GM12878 (cell line): ENCODE measurements at regions not wholly inside any gene's neighbourhood (a gene's known extent, or its start where the extent isn't known, plus 50 kb on each side); places are given as distances from the start of the nearest gene placed in this dataset.

Experiments used
- ATAC-seq: fragments of 200-7000 bp; cut with Tn5 transposase; 3 replicates; pipeline ENCODE4 v1.9.1; 2020; ENCODE audit warnings: mild to moderate bottlenecking, moderate library complexity
- BruUV-seq: library from RNA; stranded (reverse); fragments of 400-500 nt; replicated peaks from 2 replicates; lab custom pipeline; 2021; lab: Mats Ljungman, UMichigan
- CTCF ChIA-PET: fragments of 300-600 bp; sonication (Branson Sonifier 250); formaldehyde crosslinking; extraction: SDS; loops from one replicate; lab custom pipeline; 2021; ENCODE audit warnings: inconsistent platforms; lab: Yijun Ruan, JAX
- POLR2A ChIA-PET: fragments of 350-600 bp; formaldehyde crosslinking; extraction: SDS; loops from one replicate; lab custom pipeline; 2021; ENCODE audit warnings: inconsistent platforms; lab: Charles Lee
- RAD21 ChIA-PET: fragments of 300-600 bp; sonication (Branson Sonifier 250); formaldehyde crosslinking; loops from one replicate; lab custom pipeline; 2023; ENCODE audit warnings: antibody characterized with exemption; ENCODE audit not compliant: unreplicated experiment; lab: Charles Lee
- SMC1A ChIA-PET: fragments of 300-600 bp; sonication (Branson Sonifier 250); formaldehyde crosslinking; loops from one replicate; lab custom pipeline; 2023; ENCODE audit not compliant: unreplicated experiment, uncharacterized antibody; lab: Charles Lee
- DNase-seq: peaks from one replicate; pipeline ENCODE4 v3.0.0-alpha.2; 2011; ENCODE audit warnings: low read depth, low spot score
- FAIRE-seq: peaks from 3 replicates; lab custom pipeline; 2011; peaks lifted over from hg19 to GRCh38; lab: Jason Lieb, UNC
- H2AFZ ChIP-seq: 2 replicates; pipeline ENCODE4 v1.6.0; 2011; ENCODE audit warnings: low read depth, low read length, control low read depth; ENCODE audit not compliant: control insufficient read depth
- H3K27ac ChIP-seq: 2 replicates; pipeline ENCODE4 v1.5.1; 2011; ENCODE audit warnings: control low read depth; ENCODE audit not compliant: control insufficient read depth, insufficient read depth
- H3K27me3 ChIP-seq, 2 experiments: replicated peaks in 1 of 2; 2 replicates each; pipeline versions ENCODE4 v1.6.0 to v1.6.1; 2011; ENCODE audit warnings: low read length in 1 of 2; ENCODE audit not compliant: control insufficient read depth in 2 of 2, insufficient read depth in 2 of 2
- H3K36me3 ChIP-seq, 2 experiments: 2 replicates each; pipeline ENCODE4 v1.5.1; 2011; ENCODE audit warnings: low read length in 1 of 2; ENCODE audit not compliant: control insufficient read depth in 2 of 2, insufficient read depth in 2 of 2
- H3K4me1 ChIP-seq: 2 replicates; pipeline ENCODE4 v1.6.1; 2011; ENCODE audit warnings: mild to moderate bottlenecking, low read length, moderate library complexity, mixed read lengths; ENCODE audit not compliant: control insufficient read depth, insufficient read depth
- H3K4me2 ChIP-seq: 2 replicates; pipeline ENCODE4 v1.6.0; 2011; ENCODE audit warnings: control low read depth; ENCODE audit not compliant: control insufficient read depth, insufficient read depth
- H3K4me3 ChIP-seq: fragments of 200-600 bp; sonication (generic); 2 replicates; pipeline ENCODE4 v1.5.1; 2016
- H3K79me2 ChIP-seq: 2 replicates; pipeline ENCODE4 v1.6.0; 2011; ENCODE audit warnings: low read length; ENCODE audit not compliant: control insufficient read depth, insufficient read depth
- H3K9ac ChIP-seq: 2 replicates; pipeline ENCODE4 v1.8.0; 2011; ENCODE audit warnings: low read length, control low read depth, mixed read lengths; ENCODE audit not compliant: control insufficient read depth, insufficient read depth
- H3K9me3 ChIP-seq: replicated peaks from 3 replicates; pipeline ENCODE4 v1.5.1; 2011; ENCODE audit warnings: mild to moderate bottlenecking, low read length; ENCODE audit not compliant: control insufficient read depth, insufficient read depth
- H4K20me1 ChIP-seq: 2 replicates; pipeline ENCODE4 v1.6.0; 2011; ENCODE audit not compliant: control insufficient read depth, insufficient read depth
- ASH2L ChIP-seq: fragments of 300-600, 200-600 bp; sonication (generic); IDR thresholded peaks from 2 replicates; pipeline ENCODE4 v1.6.1; 2017; ENCODE audit warnings: low read depth, mild to moderate bottlenecking, borderline replicate concordance
- IRF4 ChIP-seq: IDR thresholded peaks from 2 replicates; pipeline ENCODE4 v1.6.1; 2011; ENCODE audit warnings: low read depth, low read length
- POU2F2 ChIP-seq: IDR thresholded peaks from 3 replicates; pipeline ENCODE4 v1.6.1; 2011; ENCODE audit warnings: low read depth, mild to moderate bottlenecking, low read length, borderline replicate concordance
- WGBS: methylation state at CpG from one replicate; pipeline ENCODE4 v1.1.6; 2016; ENCODE audit warnings: low lambda C conversion rate; ENCODE audit not compliant: insufficient replicate concordance, insufficient coverage; ENCODE audit errors: missing lambda C conversion rate; 5-methylcytosine and 5-hydroxymethylcytosine counted together
- in situ Hi-C: fragments of 300-500 bp; cut with MboI; formaldehyde crosslinking; loops from 9 replicates; pipeline ENCODE4 v1.14.3; 2018; ENCODE audit warnings: mixed read lengths
- intact Hi-C: fragments of 100-400 bp; cut with micrococcal nuclease; formaldehyde crosslinking; loops from one replicate; pipeline ENCODE4 v1.14.2; 2022; ENCODE audit not compliant: unreplicated experiment
- TF ChIP-seq, protein P1 (sequence below): fragments of 450-650 bp; conservative IDR thresholded peaks from 2 replicates; pipeline ENCODE4 v1.6.1; 2017; ENCODE audit warnings: mild to moderate bottlenecking, moderate library complexity
- TF ChIP-seq, protein P2 (sequence below): fragments of 450-650 bp; IDR thresholded peaks from 2 replicates; pipeline ENCODE4 v1.6.1; 2017; ENCODE audit warnings: mild to moderate bottlenecking, moderate library complexity

DNA sequence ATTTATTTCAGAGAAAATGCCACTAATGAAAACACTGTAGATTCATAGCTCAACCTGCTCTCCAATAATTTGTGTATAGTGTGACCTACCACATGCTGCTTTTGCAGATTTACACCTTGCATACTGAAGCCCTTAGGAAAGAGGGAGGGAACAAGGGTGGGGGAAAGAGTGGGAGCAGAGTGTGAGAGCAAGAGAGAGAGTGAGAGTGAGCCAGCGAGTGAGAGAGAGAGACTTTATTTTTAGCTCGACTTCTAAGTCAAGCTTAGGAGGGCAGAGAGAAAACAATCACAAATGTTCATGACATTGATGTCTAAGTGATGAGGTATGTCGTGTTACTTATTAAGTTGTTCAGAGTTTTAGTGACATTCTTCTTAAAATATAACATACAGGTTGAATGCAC lies 112.5 kb upstream of the HAND2 start:
- TF ChIP-seq, protein P1, sequence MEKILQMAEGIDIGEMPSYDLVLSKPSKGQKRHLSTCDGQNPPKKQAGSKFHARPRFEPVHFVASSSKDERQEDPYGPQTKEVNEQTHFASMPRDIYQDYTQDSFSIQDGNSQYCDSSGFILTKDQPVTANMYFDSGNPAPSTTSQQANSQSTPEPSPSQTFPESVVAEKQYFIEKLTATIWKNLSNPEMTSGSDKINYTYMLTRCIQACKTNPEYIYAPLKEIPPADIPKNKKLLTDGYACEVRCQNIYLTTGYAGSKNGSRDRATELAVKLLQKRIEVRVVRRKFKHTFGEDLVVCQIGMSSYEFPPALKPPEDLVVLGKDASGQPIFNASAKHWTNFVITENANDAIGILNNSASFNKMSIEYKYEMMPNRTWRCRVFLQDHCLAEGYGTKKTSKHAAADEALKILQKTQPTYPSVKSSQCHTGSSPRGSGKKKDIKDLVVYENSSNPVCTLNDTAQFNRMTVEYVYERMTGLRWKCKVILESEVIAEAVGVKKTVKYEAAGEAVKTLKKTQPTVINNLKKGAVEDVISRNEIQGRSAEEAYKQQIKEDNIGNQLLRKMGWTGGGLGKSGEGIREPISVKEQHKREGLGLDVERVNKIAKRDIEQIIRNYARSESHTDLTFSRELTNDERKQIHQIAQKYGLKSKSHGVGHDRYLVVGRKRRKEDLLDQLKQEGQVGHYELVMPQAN = no peak
- no peak for TF ChIP-seq ASH2L
- no peak for TF ChIP-seq POU2F2
- TF ChIP-seq, protein P2, sequence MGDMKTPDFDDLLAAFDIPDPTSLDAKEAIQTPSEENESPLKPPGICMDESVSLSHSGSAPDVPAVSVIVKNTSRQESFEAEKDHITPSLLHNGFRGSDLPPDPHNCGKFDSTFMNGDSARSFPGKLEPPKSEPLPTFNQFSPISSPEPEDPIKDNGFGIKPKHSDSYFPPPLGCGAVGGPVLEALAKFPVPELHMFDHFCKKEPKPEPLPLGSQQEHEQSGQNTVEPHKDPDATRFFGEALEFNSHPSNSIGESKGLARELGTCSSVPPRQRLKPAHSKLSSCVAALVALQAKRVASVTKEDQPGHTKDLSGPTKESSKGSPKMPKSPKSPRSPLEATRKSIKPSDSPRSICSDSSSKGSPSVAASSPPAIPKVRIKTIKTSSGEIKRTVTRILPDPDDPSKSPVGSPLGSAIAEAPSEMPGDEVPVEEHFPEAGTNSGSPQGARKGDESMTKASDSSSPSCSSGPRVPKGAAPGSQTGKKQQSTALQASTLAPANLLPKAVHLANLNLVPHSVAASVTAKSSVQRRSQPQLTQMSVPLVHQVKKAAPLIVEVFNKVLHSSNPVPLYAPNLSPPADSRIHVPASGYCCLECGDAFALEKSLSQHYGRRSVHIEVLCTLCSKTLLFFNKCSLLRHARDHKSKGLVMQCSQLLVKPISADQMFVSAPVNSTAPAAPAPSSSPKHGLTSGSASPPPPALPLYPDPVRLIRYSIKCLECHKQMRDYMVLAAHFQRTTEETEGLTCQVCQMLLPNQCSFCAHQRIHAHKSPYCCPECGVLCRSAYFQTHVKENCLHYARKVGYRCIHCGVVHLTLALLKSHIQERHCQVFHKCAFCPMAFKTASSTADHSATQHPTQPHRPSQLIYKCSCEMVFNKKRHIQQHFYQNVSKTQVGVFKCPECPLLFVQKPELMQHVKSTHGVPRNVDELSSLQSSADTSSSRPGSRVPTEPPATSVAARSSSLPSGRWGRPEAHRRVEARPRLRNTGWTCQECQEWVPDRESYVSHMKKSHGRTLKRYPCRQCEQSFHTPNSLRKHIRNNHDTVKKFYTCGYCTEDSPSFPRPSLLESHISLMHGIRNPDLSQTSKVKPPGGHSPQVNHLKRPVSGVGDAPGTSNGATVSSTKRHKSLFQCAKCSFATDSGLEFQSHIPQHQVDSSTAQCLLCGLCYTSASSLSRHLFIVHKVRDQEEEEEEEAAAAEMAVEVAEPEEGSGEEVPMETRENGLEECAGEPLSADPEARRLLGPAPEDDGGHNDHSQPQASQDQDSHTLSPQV = no peak
- no peak for TF ChIP-seq IRF4
- no peak for FAIRE-seq
- ChIA-PET SMC1A (interaction anchor here (0.7 kb wide), 1 partner anchor 22 kb away, joined by 4 read pairs; no protein-coding TSS in a partner anchor), CTCF (no interaction called here), RAD21 (no interaction called here), POLR2A (no interaction called here)
- H3K27ac ChIP-seq = no peak overlapping the region
- H3K9ac ChIP-seq = no peak overlapping the region
- no peaks in the 10 kb centered on the region for H3K27me3 ChIP-seq
- no peak overlapping the region for H2AFZ ChIP-seq
- H3K4me3 ChIP-seq = no peak overlapping the region
- no peaks in the 10 kb centered on the region for H3K4me1 ChIP-seq
- WGBS = 0% methylated on average over 3 of the region's 3 CpGs
- intact Hi-C loops = no loop called here
- no peak for ATAC-seq
- H3K4me2 ChIP-seq = no peak overlapping the region
- no peaks in the 10 kb centered on the region for H4K20me1 ChIP-seq
- no TSS peak for BruUV-seq
- in situ Hi-C loops = no loop called here
- H3K9me3 ChIP-seq = no peaks in the 10 kb centered on the region
- DNase-seq = no peak
- no peaks in the 10 kb centered on the region for H3K79me2 ChIP-seq
- no peaks in the 10 kb centered on the region for H3K36me3 ChIP-seq
